ENCODE measurements at regions not wholly inside any gene's neighbourhood (a gene's known extent, or its start where the extent isn't known, plus 50 kb on each side); places are given as distances from the start of the nearest gene placed in this dataset.
A peak's percentile ranks its signal among the peaks of the same experiment; 100 is the strongest.

DNA sequence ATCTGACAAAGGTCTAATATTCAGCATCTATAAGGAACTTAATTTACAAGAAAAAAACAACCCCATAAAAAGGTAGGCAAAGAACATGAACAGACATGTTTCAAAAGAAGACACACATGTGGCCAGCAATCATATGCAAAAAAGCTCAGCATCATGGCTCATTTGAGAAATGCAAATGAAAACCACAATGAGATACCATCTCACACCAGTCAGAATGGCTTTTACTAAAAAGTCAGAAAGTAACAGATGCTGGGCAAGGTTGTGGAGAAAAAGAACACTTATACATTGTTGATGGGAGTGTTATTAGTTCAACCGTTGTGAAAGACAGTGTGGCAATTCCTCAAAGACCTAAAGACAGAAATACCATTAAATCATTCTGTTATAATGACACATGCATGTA lies 289.9 kb upstream of the MMS22L start:
- no peak for ATAC-seq
- TF ChIP-seq, protein P1, sequence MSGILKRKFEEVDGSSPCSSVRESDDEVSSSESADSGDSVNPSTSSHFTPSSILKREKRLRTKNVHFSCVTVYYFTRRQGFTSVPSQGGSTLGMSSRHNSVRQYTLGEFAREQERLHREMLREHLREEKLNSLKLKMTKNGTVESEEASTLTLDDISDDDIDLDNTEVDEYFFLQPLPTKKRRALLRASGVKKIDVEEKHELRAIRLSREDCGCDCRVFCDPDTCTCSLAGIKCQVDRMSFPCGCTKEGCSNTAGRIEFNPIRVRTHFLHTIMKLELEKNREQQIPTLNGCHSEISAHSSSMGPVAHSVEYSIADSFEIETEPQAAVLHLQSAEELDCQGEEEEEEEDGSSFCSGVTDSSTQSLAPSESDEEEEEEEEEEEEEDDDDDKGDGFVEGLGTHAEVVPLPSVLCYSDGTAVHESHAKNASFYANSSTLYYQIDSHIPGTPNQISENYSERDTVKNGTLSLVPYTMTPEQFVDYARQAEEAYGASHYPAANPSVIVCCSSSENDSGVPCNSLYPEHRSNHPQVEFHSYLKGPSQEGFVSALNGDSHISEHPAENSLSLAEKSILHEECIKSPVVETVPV (CRISPR knock-in tag; IDR thresholded peaks at IDR 0.05) = no peak
- TF ChIP-seq OSR1 (CRISPR knock-in tag; IDR thresholded peaks at IDR 0.05) (no peak), GLIS3 (CRISPR knock-in tag; IDR thresholded peaks at IDR 0.05) (no peak), ZNF8 (CRISPR knock-in tag; IDR thresholded peaks at IDR 0.05) (no peak)

DNA sequence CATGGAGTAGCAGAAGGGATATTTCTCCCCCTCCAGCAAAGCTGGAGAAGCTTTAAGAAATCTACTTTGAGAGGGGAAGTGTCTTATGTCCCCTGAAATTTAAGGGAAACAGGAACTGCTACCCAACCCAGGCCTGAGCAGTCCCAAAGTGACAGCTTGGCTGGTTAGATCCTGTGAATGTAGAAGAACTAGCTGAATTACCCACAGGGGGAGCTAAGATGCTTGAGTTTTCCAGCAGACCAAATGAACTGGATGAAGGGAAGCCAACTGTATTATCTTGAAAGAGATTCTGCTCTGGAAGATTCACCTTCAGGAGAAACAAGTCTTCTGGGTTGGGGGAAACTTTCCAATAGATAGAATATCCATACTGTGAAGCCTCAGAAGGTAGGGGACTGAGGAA lies 303.3 kb upstream of the MMS22L start:
- no peak for TF ChIP-seq ZNF565 (CRISPR knock-in tag; conservative IDR thresholded peaks at IDR 0.05; ENCODE audit: low read depth)
- no peak for TF ChIP-seq ZFP30 (CRISPR knock-in tag; IDR thresholded peaks at IDR 0.05)
- TF ChIP-seq PPARA (CRISPR knock-in tag; IDR thresholded peaks at IDR 0.05; ENCODE audit: borderline replicate concordance) = no peak
- TF ChIP-seq, protein P2, sequence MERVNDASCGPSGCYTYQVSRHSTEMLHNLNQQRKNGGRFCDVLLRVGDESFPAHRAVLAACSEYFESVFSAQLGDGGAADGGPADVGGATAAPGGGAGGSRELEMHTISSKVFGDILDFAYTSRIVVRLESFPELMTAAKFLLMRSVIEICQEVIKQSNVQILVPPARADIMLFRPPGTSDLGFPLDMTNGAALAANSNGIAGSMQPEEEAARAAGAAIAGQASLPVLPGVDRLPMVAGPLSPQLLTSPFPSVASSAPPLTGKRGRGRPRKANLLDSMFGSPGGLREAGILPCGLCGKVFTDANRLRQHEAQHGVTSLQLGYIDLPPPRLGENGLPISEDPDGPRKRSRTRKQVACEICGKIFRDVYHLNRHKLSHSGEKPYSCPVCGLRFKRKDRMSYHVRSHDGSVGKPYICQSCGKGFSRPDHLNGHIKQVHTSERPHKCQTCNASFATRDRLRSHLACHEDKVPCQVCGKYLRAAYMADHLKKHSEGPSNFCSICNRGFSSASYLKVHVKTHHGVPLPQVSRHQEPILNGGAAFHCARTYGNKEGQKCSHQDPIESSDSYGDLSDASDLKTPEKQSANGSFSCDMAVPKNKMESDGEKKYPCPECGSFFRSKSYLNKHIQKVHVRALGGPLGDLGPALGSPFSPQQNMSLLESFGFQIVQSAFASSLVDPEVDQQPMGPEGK (CRISPR knock-in tag; IDR thresholded peaks at IDR 0.05; ENCODE audit: borderline replicate concordance) = no peak
- TF ChIP-seq, protein P3, sequence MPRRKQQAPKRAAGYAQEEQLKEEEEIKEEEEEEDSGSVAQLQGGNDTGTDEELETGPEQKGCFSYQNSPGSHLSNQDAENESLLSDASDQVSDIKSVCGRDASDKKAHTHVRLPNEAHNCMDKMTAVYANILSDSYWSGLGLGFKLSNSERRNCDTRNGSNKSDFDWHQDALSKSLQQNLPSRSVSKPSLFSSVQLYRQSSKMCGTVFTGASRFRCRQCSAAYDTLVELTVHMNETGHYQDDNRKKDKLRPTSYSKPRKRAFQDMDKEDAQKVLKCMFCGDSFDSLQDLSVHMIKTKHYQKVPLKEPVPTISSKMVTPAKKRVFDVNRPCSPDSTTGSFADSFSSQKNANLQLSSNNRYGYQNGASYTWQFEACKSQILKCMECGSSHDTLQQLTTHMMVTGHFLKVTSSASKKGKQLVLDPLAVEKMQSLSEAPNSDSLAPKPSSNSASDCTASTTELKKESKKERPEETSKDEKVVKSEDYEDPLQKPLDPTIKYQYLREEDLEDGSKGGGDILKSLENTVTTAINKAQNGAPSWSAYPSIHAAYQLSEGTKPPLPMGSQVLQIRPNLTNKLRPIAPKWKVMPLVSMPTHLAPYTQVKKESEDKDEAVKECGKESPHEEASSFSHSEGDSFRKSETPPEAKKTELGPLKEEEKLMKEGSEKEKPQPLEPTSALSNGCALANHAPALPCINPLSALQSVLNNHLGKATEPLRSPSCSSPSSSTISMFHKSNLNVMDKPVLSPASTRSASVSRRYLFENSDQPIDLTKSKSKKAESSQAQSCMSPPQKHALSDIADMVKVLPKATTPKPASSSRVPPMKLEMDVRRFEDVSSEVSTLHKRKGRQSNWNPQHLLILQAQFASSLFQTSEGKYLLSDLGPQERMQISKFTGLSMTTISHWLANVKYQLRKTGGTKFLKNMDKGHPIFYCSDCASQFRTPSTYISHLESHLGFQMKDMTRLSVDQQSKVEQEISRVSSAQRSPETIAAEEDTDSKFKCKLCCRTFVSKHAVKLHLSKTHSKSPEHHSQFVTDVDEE (CRISPR knock-in tag; IDR thresholded peaks at IDR 0.05) = no peak
- TF ChIP-seq BACH2 (CRISPR knock-in tag; IDR thresholded peaks at IDR 0.05; ENCODE audit: borderline replicate concordance) = no peak
- no peak for TF ChIP-seq TCF4 (CRISPR knock-in tag; IDR thresholded peaks at IDR 0.05; ENCODE audit: borderline replicate concordance)
- TF ChIP-seq ZNF70 (CRISPR knock-in tag; IDR thresholded peaks at IDR 0.05) = no peak
- TF ChIP-seq, protein P4, sequence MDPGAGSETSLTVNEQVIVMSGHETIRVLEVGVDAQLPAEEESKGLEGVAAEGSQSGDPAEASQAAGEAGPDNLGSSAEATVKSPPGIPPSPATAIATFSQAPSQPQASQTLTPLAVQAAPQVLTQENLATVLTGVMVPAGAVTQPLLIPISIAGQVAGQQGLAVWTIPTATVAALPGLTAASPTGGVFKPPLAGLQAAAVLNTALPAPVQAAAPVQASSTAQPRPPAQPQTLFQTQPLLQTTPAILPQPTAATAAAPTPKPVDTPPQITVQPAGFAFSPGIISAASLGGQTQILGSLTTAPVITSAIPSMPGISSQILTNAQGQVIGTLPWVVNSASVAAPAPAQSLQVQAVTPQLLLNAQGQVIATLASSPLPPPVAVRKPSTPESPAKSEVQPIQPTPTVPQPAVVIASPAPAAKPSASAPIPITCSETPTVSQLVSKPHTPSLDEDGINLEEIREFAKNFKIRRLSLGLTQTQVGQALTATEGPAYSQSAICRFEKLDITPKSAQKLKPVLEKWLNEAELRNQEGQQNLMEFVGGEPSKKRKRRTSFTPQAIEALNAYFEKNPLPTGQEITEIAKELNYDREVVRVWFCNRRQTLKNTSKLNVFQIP (CRISPR knock-in tag; IDR thresholded peaks at IDR 0.05; ENCODE audit: borderline replicate concordance, low read depth) = no peak
- no peak for TF ChIP-seq CSDC2 (CRISPR knock-in tag; IDR thresholded peaks at IDR 0.05)
- ATAC-seq = peak; percentile 99

DNA sequence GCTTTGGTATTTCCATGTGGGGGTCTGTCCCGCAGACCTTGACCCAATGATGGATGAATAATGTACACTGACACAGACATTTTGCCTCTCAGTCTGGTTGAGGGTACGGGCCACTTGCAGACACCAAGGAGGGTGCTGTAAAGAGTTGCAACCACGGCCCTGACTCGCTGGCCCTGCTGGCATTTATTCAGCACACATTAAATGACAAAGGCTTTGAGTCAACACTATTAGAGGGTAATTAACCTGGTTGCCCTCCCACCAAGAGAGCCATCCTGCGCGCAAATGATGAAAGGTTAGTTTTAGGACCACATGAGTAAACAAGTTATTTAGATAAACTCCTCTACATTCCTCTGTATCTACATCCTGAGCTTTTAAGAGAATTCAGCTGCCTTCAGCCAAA lies 308.9 kb upstream of the MMS22L start:
- no peak for ATAC-seq
- TF ChIP-seq OSR1 (CRISPR knock-in tag; IDR thresholded peaks at IDR 0.05) (no peak), ZNF8 (CRISPR knock-in tag; IDR thresholded peaks at IDR 0.05) (no peak), ARNTL (CRISPR knock-in tag; IDR thresholded peaks at IDR 0.05; ENCODE audit: borderline replicate concordance, low read depth) (no peak), TOX (CRISPR knock-in tag; IDR thresholded peaks at IDR 0.05; ENCODE audit: borderline replicate concordance) (no peak), ZFP30 (CRISPR knock-in tag; IDR thresholded peaks at IDR 0.05) (no peak)
- TF ChIP-seq, protein P3 (CRISPR knock-in tag; IDR thresholded peaks at IDR 0.05) = no peak
- TF ChIP-seq, protein P4 (CRISPR knock-in tag; IDR thresholded peaks at IDR 0.05; ENCODE audit: borderline replicate concordance, low read depth) = no peak
- TF ChIP-seq, protein P5, sequence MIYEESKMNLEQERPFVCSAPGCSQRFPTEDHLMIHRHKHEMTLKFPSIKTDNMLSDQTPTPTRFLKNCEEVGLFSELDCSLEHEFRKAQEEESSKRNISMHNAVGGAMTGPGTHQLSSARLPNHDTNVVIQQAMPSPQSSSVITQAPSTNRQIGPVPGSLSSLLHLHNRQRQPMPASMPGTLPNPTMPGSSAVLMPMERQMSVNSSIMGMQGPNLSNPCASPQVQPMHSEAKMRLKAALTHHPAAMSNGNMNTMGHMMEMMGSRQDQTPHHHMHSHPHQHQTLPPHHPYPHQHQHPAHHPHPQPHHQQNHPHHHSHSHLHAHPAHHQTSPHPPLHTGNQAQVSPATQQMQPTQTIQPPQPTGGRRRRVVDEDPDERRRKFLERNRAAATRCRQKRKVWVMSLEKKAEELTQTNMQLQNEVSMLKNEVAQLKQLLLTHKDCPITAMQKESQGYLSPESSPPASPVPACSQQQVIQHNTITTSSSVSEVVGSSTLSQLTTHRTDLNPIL (CRISPR knock-in tag; IDR thresholded peaks at IDR 0.05; ENCODE audit: low read depth) = no peak

Data from SK-N-SH treated with all-trans-retinoic acid at 6 μM for 48 hours (cell line).